Duodenal mucosa (tissue), 2 donors: ENCODE measurements at regions not wholly inside any gene's neighbourhood (a gene's known extent, or its start where the extent isn't known, plus 50 kb on each side); places are given as distances from the start of the nearest gene placed in this dataset.

Experiments used
- H3K27ac ChIP-seq: one replicate; pipeline ENCODE4 v1.7.0; 2013; ENCODE audit warnings: low read depth, low read length
- H3K27me3 ChIP-seq, 2 donors: one replicate each; pipeline ENCODE4 v1.7.0; 2013; ENCODE audit warnings: low read length in 2 of 2, control low read depth in 1 of 2; ENCODE audit not compliant: insufficient read depth in 2 of 2, control insufficient read depth in 1 of 2
- H3K36me3 ChIP-seq, 2 donors: one replicate each; pipeline ENCODE4 v1.7.0; 2013; ENCODE audit warnings: low read length in 2 of 2, control low read depth in 1 of 2; ENCODE audit not compliant: insufficient read depth in 2 of 2, control insufficient read depth in 1 of 2
- H3K4me1 ChIP-seq, 2 donors: one replicate each; pipeline ENCODE4 v1.7.0; 2013; ENCODE audit warnings: low read length in 2 of 2, control low read depth in 1 of 2; ENCODE audit not compliant: insufficient read depth in 2 of 2, control insufficient read depth in 1 of 2
- H3K4me3 ChIP-seq, 2 donors: one replicate each; pipeline ENCODE4 v1.7.0; 2013; ENCODE audit warnings: low read length in 2 of 2, low read depth in 1 of 2
- H3K9ac ChIP-seq, 2 donors: one replicate each; pipeline ENCODE4 v1.7.0; 2013; ENCODE audit warnings: low read length in 2 of 2, low read depth in 1 of 2
- H3K9me3 ChIP-seq, 2 donors: one replicate each; pipeline ENCODE4 v1.7.0; 2013; ENCODE audit warnings: low read length in 2 of 2, control low read depth in 1 of 2; ENCODE audit not compliant: control insufficient read depth in 1 of 2

GRCh38 chr17:77321649-77322513 is 181.1 kb downstream of the SEC14L1 start:
- H3K27ac ChIP-seq: peak overlapping the region; percentile 90
- H3K9ac ChIP-seq: peak overlapping the region in 1 of 2 donors; percentile 7
- H3K27me3 ChIP-seq: no peaks in the 10 kb centered on the region
- H3K9me3 ChIP-seq: no peaks in the 10 kb centered on the region
- peaks cover 71 to 82% of the 10 kb centered on the region in 2 donors for H3K4me1 ChIP-seq
- no peaks in the 10 kb centered on the region for H3K36me3 ChIP-seq
- no peak overlapping the region for H3K4me3 ChIP-seq

- Histone ChIP-seq H3K27me3 (no peaks in the 10 kb centered on the region), H3K4me1 (peaks cover 78 to 91% of the 10 kb centered on the region in 2 donors), H3K36me3 (no peaks in the 10 kb centered on the region), H3K4me3 (peak overlapping the region; percentile 32 to 34), H3K9ac (peak overlapping the region; percentile 7 to 57), H3K27ac (peak overlapping the region; percentile 90), H3K9me3 (no peaks in the 10 kb centered on the region)
Observed at GRCh38 chr17:77322514-77323412, 182.0 kb downstream of the SEC14L1 start.

- Histone ChIP-seq H3K27ac (peak overlapping the region; percentile 86), H3K4me3 (peak overlapping the region; percentile 32 to 34), H3K4me1 (peaks cover 81 to 95% of the 10 kb centered on the region in 2 donors), H3K9me3 (no peaks in the 10 kb centered on the region), H3K27me3 (no peaks in the 10 kb centered on the region), H3K36me3 (no peaks in the 10 kb centered on the region), H3K9ac (peak overlapping the region; percentile 28 to 57)
Observed at GRCh38 chr17:77323413-77324171, 182.8 kb downstream of the SEC14L1 start.

- Histone ChIP-seq H3K27me3 (no peaks in the 10 kb centered on the region), H3K27ac (peak overlapping the region; percentile 86), H3K4me3 (no peak overlapping the region), H3K9ac (no peak overlapping the region), H3K36me3 (no peaks in the 10 kb centered on the region), H3K4me1 (peaks cover 81 to 95% of the 10 kb centered on the region in 2 donors), H3K9me3 (no peaks in the 10 kb centered on the region)
Observed at GRCh38 chr17:77324227-77324626, 183.5 kb downstream of the SEC14L1 start.

- H3K27ac ChIP-seq: peak overlapping the region; percentile 30
- no peak overlapping the region for H3K4me3 ChIP-seq
- H3K4me1 ChIP-seq: peaks cover 88 to 90% of the 10 kb centered on the region in 2 donors
Observed at GRCh38 chr17:77325577-77326075, 184.9 kb downstream of the SEC14L1 start.

GRCh38 chr17:77326076-77326591 is 185.4 kb downstream of the SEC14L1 start:
- H3K9ac ChIP-seq: no peak overlapping the region
- peaks cover 84 to 85% of the 10 kb centered on the region in 2 donors for H3K4me1 ChIP-seq
- H3K36me3 ChIP-seq: no peaks in the 10 kb centered on the region
- no peak overlapping the region for H3K27ac ChIP-seq
- no peaks in the 10 kb centered on the region for H3K27me3 ChIP-seq
- H3K9me3 ChIP-seq: no peaks in the 10 kb centered on the region
- no peak overlapping the region for H3K4me3 ChIP-seq

More at GRCh38 chr17:77325577-77326075, 184.9 kb downstream of the SEC14L1 start:
- Histone ChIP-seq H3K9ac (peak overlapping the region in 1 of 2 donors; percentile 18), H3K27me3 (no peaks in the 10 kb centered on the region), H3K36me3 (no peaks in the 10 kb centered on the region), H3K9me3 (no peaks in the 10 kb centered on the region)

GRCh38 chr17:77326636-77327035 is 185.9 kb downstream of the SEC14L1 start:
- Histone ChIP-seq H3K4me1 (peaks cover 83 to 87% of the 10 kb centered on the region in 2 donors), H3K9me3 (no peaks in the 10 kb centered on the region), H3K4me3 (no peak overlapping the region), H3K27ac (no peak overlapping the region), H3K27me3 (no peaks in the 10 kb centered on the region), H3K9ac (no peak overlapping the region), H3K36me3 (no peaks in the 10 kb centered on the region)

GRCh38 chr17:77327181-77327565 is 186.4 kb downstream of the SEC14L1 start:
- Histone ChIP-seq H3K4me3 (no peak overlapping the region), H3K27ac (no peak overlapping the region), H3K36me3 (no peaks in the 10 kb centered on the region), H3K27me3 (no peaks in the 10 kb centered on the region), H3K4me1 (peaks cover 78 to 86% of the 10 kb centered on the region in 2 donors), H3K9ac (no peak overlapping the region), H3K9me3 (no peaks in the 10 kb centered on the region)
